GM23248 (cell line): ENCODE measurements at regions not wholly inside any gene's neighbourhood (a gene's known extent, or its start where the extent isn't known, plus 50 kb on each side); places are given as distances from the start of the nearest gene placed in this dataset.

Source experiments
- EZH2 ChIP-seq: fragments of 200-600 bp; sonication (generic); IDR thresholded peaks from 2 replicates; pipeline ENCODE4 v1.6.1; 2018; ENCODE audit warnings: antibody characterized with exemption, mild to moderate bottlenecking; ENCODE audit not compliant: insufficient read depth, poor library complexity, severe bottlenecking
- EZH2phosphoT487 ChIP-seq: fragments of 200-600 bp; sonication (generic); IDR thresholded peaks from 2 replicates; pipeline ENCODE4 v1.6.1; 2018; ENCODE audit warnings: antibody characterized with exemption, moderate library complexity, mild to moderate bottlenecking, low read depth; ENCODE audit not compliant: insufficient read depth

GRCh38 chr2:17101596-17101995 is 416.6 kb downstream of the RAD51AP2 start:
- TF ChIP-seq EZH2phosphoT487 (no peak), EZH2 (no peak)
